ENCODE measurements at regions not wholly inside any gene's neighbourhood (a gene's known extent, or its start where the extent isn't known, plus 50 kb on each side); places are given as distances from the start of the nearest gene placed in this dataset.
A peak's percentile ranks its signal among the peaks of the same experiment; 100 is the strongest.

GRCh38 chr12:89024580-89024979 lies 327.7 kb downstream of the DUSP6 start:
- H3K23ac ChIP-seq (ENCODE audit: low read depth, low read length, poor library complexity): no peak overlapping the region
- no peaks in the 10 kb centered on the region for H3K9me3 ChIP-seq (replicated peaks in 1 of 2; ENCODE audit: control insufficient read depth in 2 of 2, insufficient read depth in 1 of 2, low read depth in 1 of 2, low read length in 2 of 2)
- no CpG with 5 or more reads among the region's 4 CpGs for WGBS, 2 donors (ENCODE audit: extremely low coverage in 2 of 2, insufficient read length in 2 of 2, insufficient replicate concordance in 1 of 2)
- H2BK120ac ChIP-seq (ENCODE audit: low read depth, low read length): no peak overlapping the region
- no peak overlapping the region for H4K8ac ChIP-seq (ENCODE audit: low read depth, low read length)
- H2AK5ac ChIP-seq (ENCODE audit: low read depth, low read length): no peak overlapping the region
- no peak overlapping the region for H2AFZ ChIP-seq (ENCODE audit: low read length)
- H3K4me2 ChIP-seq (ENCODE audit: insufficient read depth, low read length, poor library complexity, severe bottlenecking): no peak overlapping the region
- no peaks in the 10 kb centered on the region for H3K4me1 ChIP-seq (ENCODE audit: control insufficient read depth in 2 of 2, insufficient read depth in 1 of 2, low read depth in 1 of 2, low read length in 2 of 2)
- H2BK12ac ChIP-seq (ENCODE audit: low read length): no peak overlapping the region
- H3K4ac ChIP-seq (ENCODE audit: low read length): no peak overlapping the region
- H3K14ac ChIP-seq (ENCODE audit: low read length): no peak overlapping the region
- H2BK5ac ChIP-seq (ENCODE audit: low read length): no peak overlapping the region
- no peak overlapping the region for H2BK15ac ChIP-seq (ENCODE audit: low read length)
- no peak overlapping the region for H3K27ac ChIP-seq (replicated peaks; ENCODE audit: low read length)
- DNase-seq (ENCODE audit: low spot score): no peak
- no peak overlapping the region for H4K91ac ChIP-seq (ENCODE audit: low read depth, low read length, poor library complexity)
- no peaks in the 10 kb centered on the region for H3K27me3 ChIP-seq (ENCODE audit: control insufficient read depth in 3 of 3, insufficient read depth in 3 of 3, low read depth in 1 of 3, low read length in 3 of 3)
- H3K4me3 ChIP-seq (ENCODE audit: low read length in 2 of 2): no peak overlapping the region
- no peak overlapping the region for H3K18ac ChIP-seq (ENCODE audit: low read length)
- H3K79me1 ChIP-seq (ENCODE audit: low read depth, low read length): no peaks in the 10 kb centered on the region
- no peaks in the 10 kb centered on the region for H3K36me3 ChIP-seq (replicated peaks in 1 of 2; ENCODE audit: control insufficient read depth in 2 of 2, insufficient read depth in 2 of 2, low read length in 2 of 2)
- no peak overlapping the region for H3K9ac ChIP-seq (ENCODE audit: low read depth, low read length, poor library complexity)

GRCh38 chr12:89023936-89024335 lies 328.4 kb downstream of the DUSP6 start:
- H3K23ac ChIP-seq (ENCODE audit: low read depth, low read length, poor library complexity): no peak overlapping the region
- H3K27me3 ChIP-seq (ENCODE audit: control insufficient read depth in 3 of 3, insufficient read depth in 3 of 3, low read depth in 1 of 3, low read length in 3 of 3): no peaks in the 10 kb centered on the region
- no peak overlapping the region for H3K4me2 ChIP-seq (ENCODE audit: insufficient read depth, low read length, poor library complexity, severe bottlenecking)
- no peak overlapping the region for H2BK12ac ChIP-seq (ENCODE audit: low read length)
- H2BK120ac ChIP-seq (ENCODE audit: low read depth, low read length): no peak overlapping the region
- H3K36me3 ChIP-seq (replicated peaks in 1 of 2; ENCODE audit: control insufficient read depth in 2 of 2, insufficient read depth in 2 of 2, low read length in 2 of 2): no peaks in the 10 kb centered on the region
- H2AFZ ChIP-seq (ENCODE audit: low read length): no peak overlapping the region
- no peak overlapping the region for H3K14ac ChIP-seq (ENCODE audit: low read length)
- no peak overlapping the region for H2BK15ac ChIP-seq (ENCODE audit: low read length)
- H3K4me1 ChIP-seq (ENCODE audit: control insufficient read depth in 2 of 2, insufficient read depth in 1 of 2, low read depth in 1 of 2, low read length in 2 of 2): no peaks in the 10 kb centered on the region
- H3K9ac ChIP-seq (ENCODE audit: low read depth, low read length, poor library complexity): no peak overlapping the region
- DNase-seq (ENCODE audit: low spot score): no peak
- H3K18ac ChIP-seq (ENCODE audit: low read length): no peak overlapping the region
- no peak overlapping the region for H4K8ac ChIP-seq (ENCODE audit: low read depth, low read length)
- no peak overlapping the region for H3K4ac ChIP-seq (ENCODE audit: low read length)
- H2AK5ac ChIP-seq (ENCODE audit: low read depth, low read length): no peak overlapping the region
- H3K27ac ChIP-seq (replicated peaks; ENCODE audit: low read length): no peak overlapping the region
- no peak overlapping the region for H2BK5ac ChIP-seq (ENCODE audit: low read length)
- H3K79me1 ChIP-seq (ENCODE audit: low read depth, low read length): no peaks in the 10 kb centered on the region
- no CpG with 5 or more reads among the region's 2 CpGs for WGBS, 2 donors (ENCODE audit: extremely low coverage in 2 of 2, insufficient read length in 2 of 2, insufficient replicate concordance in 1 of 2)
- no peak overlapping the region for H3K4me3 ChIP-seq (ENCODE audit: low read length in 2 of 2)
- no peak overlapping the region for H4K91ac ChIP-seq (ENCODE audit: low read depth, low read length, poor library complexity)
- no peaks in the 10 kb centered on the region for H3K9me3 ChIP-seq (replicated peaks in 1 of 2; ENCODE audit: control insufficient read depth in 2 of 2, insufficient read depth in 1 of 2, low read depth in 1 of 2, low read length in 2 of 2)

GRCh38 chr12:89020689-89021088 lies 331.6 kb downstream of the DUSP6 start:
- Histone ChIP-seq H3K9me3 (replicated peaks in 1 of 2; ENCODE audit: control insufficient read depth in 2 of 2, insufficient read depth in 1 of 2, low read depth in 1 of 2, low read length in 2 of 2) (no peaks in the 10 kb centered on the region), H3K4me2 (ENCODE audit: insufficient read depth, low read length, poor library complexity, severe bottlenecking) (no peak overlapping the region), H3K9ac (ENCODE audit: low read depth, low read length, poor library complexity) (no peak overlapping the region), H4K8ac (ENCODE audit: low read depth, low read length) (no peak overlapping the region), H3K23ac (ENCODE audit: low read depth, low read length, poor library complexity) (no peak overlapping the region), H3K14ac (ENCODE audit: low read length) (no peak overlapping the region), H3K27ac (replicated peaks; ENCODE audit: low read length) (no peak overlapping the region), H3K4me1 (ENCODE audit: control insufficient read depth in 2 of 2, insufficient read depth in 1 of 2, low read depth in 1 of 2, low read length in 2 of 2) (no peaks in the 10 kb centered on the region), H3K27me3 (ENCODE audit: control insufficient read depth in 3 of 3, insufficient read depth in 3 of 3, low read depth in 1 of 3, low read length in 3 of 3) (no peaks in the 10 kb centered on the region), H3K4me3 (ENCODE audit: low read length in 2 of 2) (no peak overlapping the region), H3K18ac (ENCODE audit: low read length) (no peak overlapping the region), H2AK5ac (ENCODE audit: low read depth, low read length) (no peak overlapping the region), H3K4ac (ENCODE audit: low read length) (no peak overlapping the region), H3K79me1 (ENCODE audit: low read depth, low read length) (no peaks in the 10 kb centered on the region), H2BK5ac (ENCODE audit: low read length) (no peak overlapping the region), H2BK120ac (ENCODE audit: low read depth, low read length) (no peak overlapping the region), H4K91ac (ENCODE audit: low read depth, low read length, poor library complexity) (no peak overlapping the region), H3K36me3 (replicated peaks in 1 of 2; ENCODE audit: control insufficient read depth in 2 of 2, insufficient read depth in 2 of 2, low read length in 2 of 2) (no peaks in the 10 kb centered on the region), H2BK15ac (ENCODE audit: low read length) (no peak overlapping the region), H2AFZ (ENCODE audit: low read length) (no peak overlapping the region), H2BK12ac (ENCODE audit: low read length) (no peak overlapping the region)
- WGBS, 2 donors (ENCODE audit: extremely low coverage in 2 of 2, insufficient read length in 2 of 2, insufficient replicate concordance in 1 of 2): no CpG with 5 or more reads among the region's 6 CpGs
- DNase-seq (ENCODE audit: low spot score): no peak

- no peak overlapping the region for H3K14ac ChIP-seq (ENCODE audit: low read length)
- no peak overlapping the region for H4K91ac ChIP-seq (ENCODE audit: low read depth, low read length, poor library complexity)
- H3K4me3 ChIP-seq (ENCODE audit: low read length in 2 of 2): no peak overlapping the region
- H2AFZ ChIP-seq (ENCODE audit: low read length): peak overlapping the region; percentile 2
- no peak overlapping the region for H2BK12ac ChIP-seq (ENCODE audit: low read length)
- no peaks in the 10 kb centered on the region for H3K36me3 ChIP-seq (replicated peaks in 1 of 2; ENCODE audit: control insufficient read depth in 2 of 2, insufficient read depth in 2 of 2, low read length in 2 of 2)
- no peak overlapping the region for H3K27ac ChIP-seq (replicated peaks; ENCODE audit: low read length)
- no peak overlapping the region for H2BK120ac ChIP-seq (ENCODE audit: low read depth, low read length)
- no peak overlapping the region for H3K18ac ChIP-seq (ENCODE audit: low read length)
- H3K23ac ChIP-seq (ENCODE audit: low read depth, low read length, poor library complexity): no peak overlapping the region
- no peaks in the 10 kb centered on the region for H3K79me1 ChIP-seq (ENCODE audit: low read depth, low read length)
- DNase-seq (ENCODE audit: low spot score): no peak
- no peak overlapping the region for H2BK15ac ChIP-seq (ENCODE audit: low read length)
- no peaks in the 10 kb centered on the region for H3K27me3 ChIP-seq (ENCODE audit: control insufficient read depth in 3 of 3, insufficient read depth in 3 of 3, low read depth in 1 of 3, low read length in 3 of 3)
- H2BK5ac ChIP-seq (ENCODE audit: low read length): no peak overlapping the region
- no peak overlapping the region for H3K9ac ChIP-seq (ENCODE audit: low read depth, low read length, poor library complexity)
- no peak overlapping the region for H4K8ac ChIP-seq (ENCODE audit: low read depth, low read length)
- no peak overlapping the region for H2AK5ac ChIP-seq (ENCODE audit: low read depth, low read length)
- no peak overlapping the region for H3K4ac ChIP-seq (ENCODE audit: low read length)
- no peak overlapping the region for H3K4me2 ChIP-seq (ENCODE audit: insufficient read depth, low read length, poor library complexity, severe bottlenecking)
- no peaks in the 10 kb centered on the region for H3K4me1 ChIP-seq (ENCODE audit: control insufficient read depth in 2 of 2, insufficient read depth in 1 of 2, low read depth in 1 of 2, low read length in 2 of 2)
- H3K9me3 ChIP-seq (replicated peaks in 1 of 2; ENCODE audit: control insufficient read depth in 2 of 2, insufficient read depth in 1 of 2, low read depth in 1 of 2, low read length in 2 of 2): no peaks in the 10 kb centered on the region
These were observed 332.2 kb downstream of the DUSP6 start for GRCh38 chr12:89020121-89020480.

All from neuronal stem cell (in vitro differentiated cells).